A673 (cell line): ENCODE measurements at regions not wholly inside any gene's neighbourhood (a gene's known extent, or its start where the extent isn't known, plus 50 kb on each side); places are given as distances from the start of the nearest gene placed in this dataset.

Experiments used
- BruUV-seq: library from RNA; stranded (reverse); fragments of 400-500 nt; replicated peaks from 2 replicates; lab custom pipeline; 2021; lab: Mats Ljungman, UMichigan
- CTCF ChIA-PET: fragments of 300-600 bp; sonication (Branson Sonifier 250); formaldehyde crosslinking; loops from one replicate; lab custom pipeline; 2022; ENCODE audit warnings: antibody characterized with exemption; lab: Charles Lee
- POLR2A ChIA-PET: fragments of 300-600 bp; sonication (Branson Sonifier 250); formaldehyde crosslinking; loops from one replicate; lab custom pipeline; 2022; ENCODE audit warnings: antibody characterized with exemption; ENCODE audit not compliant: low non-redundant PET; lab: Charles Lee
- DNase-seq: peaks from one replicate; pipeline ENCODE4 v3.0.0-alpha.2; 2015; ENCODE audit warnings: low spot score
- H3K27ac ChIP-seq: fragments of 200-600 bp; sonication (generic); 2 replicates; pipeline ENCODE4 v1.5.1; 2016; ENCODE audit warnings: mixed run types, low read depth, mild to moderate bottlenecking, mixed read lengths, antibody characterized with exemption, low read length; ENCODE audit not compliant: poor library complexity, severe bottlenecking
- H3K27me3 ChIP-seq: fragments of 200-600 bp; sonication (generic); replicated peaks from 2 replicates; pipeline ENCODE4 v1.6.1; 2017; ENCODE audit warnings: mixed run types, low read depth, mild to moderate bottlenecking, mixed read lengths, antibody characterized with exemption, low read length; ENCODE audit not compliant: insufficient read depth, poor library complexity
- H3K36me3 ChIP-seq: fragments of 200-600 bp; sonication (generic); 2 replicates; pipeline ENCODE4 v1.6.1; 2016; ENCODE audit warnings: mixed run types, mild to moderate bottlenecking, mixed read lengths, antibody characterized with exemption, low read length; ENCODE audit not compliant: insufficient read depth, poor library complexity, severe bottlenecking
- H3K4me1 ChIP-seq: fragments of 200-600 bp; sonication (generic); 2 replicates; pipeline ENCODE4 v1.6.1; 2017; ENCODE audit warnings: mixed run types, mild to moderate bottlenecking, mixed read lengths, antibody characterized with exemption, low read length; ENCODE audit not compliant: insufficient read depth, poor library complexity, severe bottlenecking
- H3K4me3 ChIP-seq: fragments of 200-600 bp; sonication (generic); 2 replicates; pipeline ENCODE4 v1.5.1; 2016; ENCODE audit warnings: low read depth, mixed run types, mild to moderate bottlenecking, mixed read lengths, low read length; ENCODE audit not compliant: poor library complexity, severe bottlenecking
- H3K9me3 ChIP-seq: fragments of 200-600 bp; sonication (generic); 2 replicates; pipeline ENCODE4 v1.6.1; 2016; ENCODE audit warnings: mixed run types, low read depth, mild to moderate bottlenecking, mixed read lengths, antibody characterized with exemption, low read length; ENCODE audit not compliant: poor library complexity, severe bottlenecking
- EZH2 ChIP-seq: fragments of 200-600 bp; sonication (generic); IDR thresholded peaks from 2 replicates; pipeline ENCODE4 v1.6.1; 2017; ENCODE audit warnings: borderline replicate concordance, low read depth, mild to moderate bottlenecking, mixed read lengths, antibody characterized with exemption, low read length; ENCODE audit not compliant: poor library complexity, severe bottlenecking
- intact Hi-C: fragments of 100-400 bp; cut with micrococcal nuclease; formaldehyde crosslinking; loops from one replicate; pipeline ENCODE4 v1.10.0; 2022; ENCODE audit not compliant: unreplicated experiment
- TF ChIP-seq, protein P1 (sequence below): fragments of 300-800, 200-600 bp; sonication (generic); conservative IDR thresholded peaks from 2 replicates; pipeline ENCODE4 v1.5.1; 2017; ENCODE audit warnings: low read depth, mild to moderate bottlenecking, antibody characterized with exemption, low read length, moderate library complexity, mixed read lengths

DNA sequence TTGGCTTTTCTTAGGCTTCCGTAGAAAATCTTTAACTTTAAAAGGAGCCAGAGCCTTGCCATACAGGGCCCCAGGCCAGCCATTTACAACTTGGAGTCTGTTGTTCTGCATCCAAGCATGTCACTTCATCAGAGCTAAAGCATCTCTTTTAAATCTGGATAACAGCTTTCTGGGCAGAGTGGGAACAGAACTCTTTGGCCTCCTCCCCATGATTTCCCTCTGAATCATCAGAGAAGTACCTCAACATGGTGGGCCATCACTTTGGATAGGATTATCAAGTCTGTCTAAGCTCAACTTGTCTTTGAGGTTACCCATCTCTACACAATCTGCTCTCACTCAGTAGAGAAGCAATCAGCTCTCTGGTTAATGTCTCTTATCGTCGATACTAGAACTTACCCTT lies 170.9 kb downstream of the SLC6A15 start:
- Histone ChIP-seq H3K4me3 (no peak overlapping the region), H3K4me1 (no peaks in the 10 kb centered on the region), H3K36me3 (no peaks in the 10 kb centered on the region), H3K27me3 (no peaks in the 10 kb centered on the region), H3K27ac (no peak overlapping the region), H3K9me3 (no peaks in the 10 kb centered on the region)
- POLR2A ChIA-PET: no interaction called here
- TF ChIP-seq, protein P1, sequence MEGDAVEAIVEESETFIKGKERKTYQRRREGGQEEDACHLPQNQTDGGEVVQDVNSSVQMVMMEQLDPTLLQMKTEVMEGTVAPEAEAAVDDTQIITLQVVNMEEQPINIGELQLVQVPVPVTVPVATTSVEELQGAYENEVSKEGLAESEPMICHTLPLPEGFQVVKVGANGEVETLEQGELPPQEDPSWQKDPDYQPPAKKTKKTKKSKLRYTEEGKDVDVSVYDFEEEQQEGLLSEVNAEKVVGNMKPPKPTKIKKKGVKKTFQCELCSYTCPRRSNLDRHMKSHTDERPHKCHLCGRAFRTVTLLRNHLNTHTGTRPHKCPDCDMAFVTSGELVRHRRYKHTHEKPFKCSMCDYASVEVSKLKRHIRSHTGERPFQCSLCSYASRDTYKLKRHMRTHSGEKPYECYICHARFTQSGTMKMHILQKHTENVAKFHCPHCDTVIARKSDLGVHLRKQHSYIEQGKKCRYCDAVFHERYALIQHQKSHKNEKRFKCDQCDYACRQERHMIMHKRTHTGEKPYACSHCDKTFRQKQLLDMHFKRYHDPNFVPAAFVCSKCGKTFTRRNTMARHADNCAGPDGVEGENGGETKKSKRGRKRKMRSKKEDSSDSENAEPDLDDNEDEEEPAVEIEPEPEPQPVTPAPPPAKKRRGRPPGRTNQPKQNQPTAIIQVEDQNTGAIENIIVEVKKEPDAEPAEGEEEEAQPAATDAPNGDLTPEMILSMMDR: no peak
- no peak for TF ChIP-seq EZH2
- intact Hi-C loops: no loop called here
- CTCF ChIA-PET: no interaction called here
- no peak for DNase-seq
- no TSS peak for BruUV-seq

DNA sequence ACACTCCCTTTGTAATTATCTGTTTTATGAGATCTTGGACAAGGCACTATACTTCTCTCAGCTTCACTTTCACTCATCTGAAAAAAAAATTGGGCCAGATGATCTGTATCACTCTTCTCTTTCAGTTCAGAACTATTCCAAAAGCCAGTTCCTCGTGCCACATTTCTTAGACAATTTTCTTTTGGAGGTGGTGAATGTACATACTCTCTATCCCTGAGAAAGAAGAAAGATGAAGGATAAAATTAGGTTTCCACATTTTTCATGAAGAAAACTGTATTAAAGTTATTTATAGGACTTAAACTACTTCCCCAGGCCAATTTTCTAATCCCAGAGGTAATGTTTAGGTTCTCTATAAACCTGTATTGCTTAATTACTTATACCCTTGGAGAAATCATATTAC lies 171.6 kb downstream of the SLC6A15 start:
- BruUV-seq: no TSS peak
- ChIA-PET POLR2A (no interaction called here), CTCF (no interaction called here)
- no peak for DNase-seq
- Histone ChIP-seq H3K36me3 (no peaks in the 10 kb centered on the region), H3K27me3 (no peaks in the 10 kb centered on the region), H3K4me3 (no peak overlapping the region), H3K4me1 (no peaks in the 10 kb centered on the region), H3K27ac (no peak overlapping the region), H3K9me3 (no peaks in the 10 kb centered on the region)
- intact Hi-C loops: no loop called here
- no peak for TF ChIP-seq EZH2
- TF ChIP-seq, protein P1: no peak

DNA sequence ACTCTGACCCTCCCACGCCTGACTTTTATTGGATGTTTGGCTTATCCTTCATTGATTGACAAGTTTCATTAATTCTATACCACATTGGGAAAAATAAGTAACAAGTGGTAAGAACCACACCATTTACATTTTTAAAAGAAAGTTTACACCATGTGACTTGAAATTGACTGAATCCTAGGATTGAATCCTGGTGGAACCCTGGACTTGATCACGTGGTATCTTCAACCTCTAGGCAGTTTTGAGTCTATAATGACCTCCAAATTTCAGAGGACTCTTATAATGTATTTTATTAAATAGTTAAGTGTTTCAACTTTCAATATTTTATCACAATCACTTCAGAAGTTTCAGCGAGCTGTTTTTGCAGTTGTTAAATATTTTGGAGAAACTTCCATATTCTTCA lies 172.0 kb downstream of the SLC6A15 start:
- Histone ChIP-seq H3K27ac (no peak overlapping the region), H3K27me3 (no peaks in the 10 kb centered on the region), H3K4me1 (no peaks in the 10 kb centered on the region), H3K9me3 (no peaks in the 10 kb centered on the region), H3K4me3 (no peak overlapping the region), H3K36me3 (no peaks in the 10 kb centered on the region)
- POLR2A ChIA-PET: no interaction called here
- TF ChIP-seq EZH2: no peak
- TF ChIP-seq, protein P1: no peak
- intact Hi-C loops: no loop called here
- no TSS peak for BruUV-seq
- CTCF ChIA-PET: no interaction called here
- DNase-seq: no peak
